SK-N-SH treated with all-trans-retinoic acid at 6 μM for 48 hours (cell line): ENCODE measurements at regions not wholly inside any gene's neighbourhood (a gene's known extent, or its start where the extent isn't known, plus 50 kb on each side); places are given as distances from the start of the nearest gene placed in this dataset.

Experiments used
- CSDC2 ChIP-seq: fragments of 250-450 bp; sonication (Bioruptor Pico); IDR thresholded peaks from 2 replicates; pipeline ENCODE4 v1.5.0; 2020; ENCODE audit warnings: mild to moderate bottlenecking, moderate library complexity
- PATZ1 ChIP-seq: fragments of 250-450 bp; sonication (Bioruptor Pico); IDR thresholded peaks from 2 replicates; pipeline ENCODE4 v1.8.0; 2020; ENCODE audit warnings: mild to moderate bottlenecking, moderate library complexity, borderline replicate concordance
- POU6F1 ChIP-seq: fragments of 250-450 bp; sonication (Bioruptor Pico); IDR thresholded peaks from 2 replicates; pipeline ENCODE4 v1.8.0; 2021; ENCODE audit warnings: low read depth, mild to moderate bottlenecking, moderate library complexity, borderline replicate concordance
- ZFP3 ChIP-seq: fragments of 250-450 bp; sonication (Bioruptor Pico); IDR thresholded peaks from 2 replicates; pipeline ENCODE4 v1.5.0; 2020; ENCODE audit warnings: mild to moderate bottlenecking, moderate library complexity
- ZNF565 ChIP-seq: fragments of 450-650 bp; formaldehyde crosslinking; conservative IDR thresholded peaks from 2 replicates; pipeline ENCODE4 v1.5.0; 2020; ENCODE audit warnings: low read depth, mild to moderate bottlenecking, moderate library complexity
- TF ChIP-seq, protein P1 (sequence below): fragments of 250-450 bp; sonication (Bioruptor Pico); IDR thresholded peaks from 2 replicates; pipeline ENCODE4 v1.5.1; 2020; ENCODE audit warnings: low read depth, mild to moderate bottlenecking, moderate library complexity
- TF ChIP-seq, protein P2 (sequence below): fragments of 250-450 bp; sonication (Bioruptor Pico); IDR thresholded peaks from 2 replicates; pipeline ENCODE4 v1.5.0; 2020; ENCODE audit warnings: mild to moderate bottlenecking, moderate library complexity

DNA sequence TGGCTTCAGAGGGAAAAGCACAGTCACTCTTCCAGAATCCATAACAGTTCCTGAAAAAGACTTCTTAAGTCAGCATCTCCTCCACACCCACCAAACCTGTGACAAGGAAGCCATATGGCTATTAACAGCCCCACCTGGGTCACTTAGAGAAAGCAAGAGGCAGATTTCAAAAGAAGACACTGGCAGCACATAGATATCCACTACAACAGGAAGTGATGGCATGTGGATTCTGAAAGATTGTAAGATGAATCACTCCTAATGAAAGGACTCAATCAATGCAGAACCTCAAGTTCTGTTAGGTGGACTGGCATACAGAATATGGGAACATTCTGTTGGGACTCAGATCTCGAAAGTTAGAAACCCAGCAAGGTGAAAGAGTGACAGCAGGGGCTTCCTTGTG lies 365.9 kb downstream of the TGFB2 start:
- TF ChIP-seq, protein P1, sequence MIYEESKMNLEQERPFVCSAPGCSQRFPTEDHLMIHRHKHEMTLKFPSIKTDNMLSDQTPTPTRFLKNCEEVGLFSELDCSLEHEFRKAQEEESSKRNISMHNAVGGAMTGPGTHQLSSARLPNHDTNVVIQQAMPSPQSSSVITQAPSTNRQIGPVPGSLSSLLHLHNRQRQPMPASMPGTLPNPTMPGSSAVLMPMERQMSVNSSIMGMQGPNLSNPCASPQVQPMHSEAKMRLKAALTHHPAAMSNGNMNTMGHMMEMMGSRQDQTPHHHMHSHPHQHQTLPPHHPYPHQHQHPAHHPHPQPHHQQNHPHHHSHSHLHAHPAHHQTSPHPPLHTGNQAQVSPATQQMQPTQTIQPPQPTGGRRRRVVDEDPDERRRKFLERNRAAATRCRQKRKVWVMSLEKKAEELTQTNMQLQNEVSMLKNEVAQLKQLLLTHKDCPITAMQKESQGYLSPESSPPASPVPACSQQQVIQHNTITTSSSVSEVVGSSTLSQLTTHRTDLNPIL (CRISPR knock-in tag) = no peak
- no peak for TF ChIP-seq CSDC2 (CRISPR knock-in tag)
- no peak for TF ChIP-seq ZNF565 (CRISPR knock-in tag)
- TF ChIP-seq PATZ1 (CRISPR knock-in tag) = no peak
- no peak for TF ChIP-seq ZFP3 (CRISPR knock-in tag)
- TF ChIP-seq, protein P2, sequence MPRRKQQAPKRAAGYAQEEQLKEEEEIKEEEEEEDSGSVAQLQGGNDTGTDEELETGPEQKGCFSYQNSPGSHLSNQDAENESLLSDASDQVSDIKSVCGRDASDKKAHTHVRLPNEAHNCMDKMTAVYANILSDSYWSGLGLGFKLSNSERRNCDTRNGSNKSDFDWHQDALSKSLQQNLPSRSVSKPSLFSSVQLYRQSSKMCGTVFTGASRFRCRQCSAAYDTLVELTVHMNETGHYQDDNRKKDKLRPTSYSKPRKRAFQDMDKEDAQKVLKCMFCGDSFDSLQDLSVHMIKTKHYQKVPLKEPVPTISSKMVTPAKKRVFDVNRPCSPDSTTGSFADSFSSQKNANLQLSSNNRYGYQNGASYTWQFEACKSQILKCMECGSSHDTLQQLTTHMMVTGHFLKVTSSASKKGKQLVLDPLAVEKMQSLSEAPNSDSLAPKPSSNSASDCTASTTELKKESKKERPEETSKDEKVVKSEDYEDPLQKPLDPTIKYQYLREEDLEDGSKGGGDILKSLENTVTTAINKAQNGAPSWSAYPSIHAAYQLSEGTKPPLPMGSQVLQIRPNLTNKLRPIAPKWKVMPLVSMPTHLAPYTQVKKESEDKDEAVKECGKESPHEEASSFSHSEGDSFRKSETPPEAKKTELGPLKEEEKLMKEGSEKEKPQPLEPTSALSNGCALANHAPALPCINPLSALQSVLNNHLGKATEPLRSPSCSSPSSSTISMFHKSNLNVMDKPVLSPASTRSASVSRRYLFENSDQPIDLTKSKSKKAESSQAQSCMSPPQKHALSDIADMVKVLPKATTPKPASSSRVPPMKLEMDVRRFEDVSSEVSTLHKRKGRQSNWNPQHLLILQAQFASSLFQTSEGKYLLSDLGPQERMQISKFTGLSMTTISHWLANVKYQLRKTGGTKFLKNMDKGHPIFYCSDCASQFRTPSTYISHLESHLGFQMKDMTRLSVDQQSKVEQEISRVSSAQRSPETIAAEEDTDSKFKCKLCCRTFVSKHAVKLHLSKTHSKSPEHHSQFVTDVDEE (CRISPR knock-in tag) = no peak
- TF ChIP-seq POU6F1 (CRISPR knock-in tag) = no peak
